GM19240 (cell line): ENCODE measurements at regions not wholly inside any gene's neighbourhood (a gene's known extent, or its start where the extent isn't known, plus 50 kb on each side); places are given as distances from the start of the nearest gene placed in this dataset.

Experiments
- DNase-seq: peaks from one replicate; pipeline ENCODE4 v3.0.0; 2011; ENCODE audit warnings: low spot score; ENCODE audit not compliant: insufficient read length

DNA sequence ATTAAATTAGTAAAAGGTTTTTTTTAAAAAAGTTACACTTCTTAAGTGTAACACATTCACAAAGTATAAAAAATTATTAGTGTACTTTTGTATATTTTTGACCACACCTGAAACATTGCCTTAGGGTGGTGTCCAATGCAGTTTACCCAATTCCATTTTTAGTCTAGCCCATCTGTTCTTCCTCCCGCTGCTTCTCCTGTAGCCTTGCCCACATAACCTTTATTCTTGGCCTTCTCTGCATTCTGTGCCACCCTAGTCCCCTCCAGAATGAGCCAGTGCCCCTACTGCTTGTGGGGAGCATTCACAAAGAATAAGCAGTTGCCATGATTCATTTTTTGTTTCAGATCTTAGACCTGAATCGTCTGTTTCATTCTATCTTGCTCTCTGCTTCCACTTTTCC lies 78.4 kb upstream of the MYT1L start:
- no peak for DNase-seq

DNA sequence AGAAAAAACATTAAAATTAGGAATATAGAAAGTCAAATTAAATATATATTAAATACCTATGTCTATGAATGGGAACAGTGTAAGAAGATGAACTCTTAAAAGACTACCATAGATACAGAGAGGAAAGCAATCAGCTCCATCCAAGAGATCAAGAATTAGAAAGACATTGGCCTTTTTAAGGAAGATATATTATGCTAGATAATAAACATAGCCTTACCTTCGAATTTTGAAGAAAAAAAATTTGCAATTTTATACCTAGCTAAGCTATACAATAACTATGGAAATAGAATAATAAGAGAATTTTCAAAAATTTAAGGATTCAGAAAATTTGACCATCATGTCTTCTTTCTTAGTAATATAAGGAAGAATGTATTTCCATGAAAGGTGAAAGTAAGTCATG lies 74.7 kb upstream of the MYT1L start:
- DNase-seq = no peak

DNA sequence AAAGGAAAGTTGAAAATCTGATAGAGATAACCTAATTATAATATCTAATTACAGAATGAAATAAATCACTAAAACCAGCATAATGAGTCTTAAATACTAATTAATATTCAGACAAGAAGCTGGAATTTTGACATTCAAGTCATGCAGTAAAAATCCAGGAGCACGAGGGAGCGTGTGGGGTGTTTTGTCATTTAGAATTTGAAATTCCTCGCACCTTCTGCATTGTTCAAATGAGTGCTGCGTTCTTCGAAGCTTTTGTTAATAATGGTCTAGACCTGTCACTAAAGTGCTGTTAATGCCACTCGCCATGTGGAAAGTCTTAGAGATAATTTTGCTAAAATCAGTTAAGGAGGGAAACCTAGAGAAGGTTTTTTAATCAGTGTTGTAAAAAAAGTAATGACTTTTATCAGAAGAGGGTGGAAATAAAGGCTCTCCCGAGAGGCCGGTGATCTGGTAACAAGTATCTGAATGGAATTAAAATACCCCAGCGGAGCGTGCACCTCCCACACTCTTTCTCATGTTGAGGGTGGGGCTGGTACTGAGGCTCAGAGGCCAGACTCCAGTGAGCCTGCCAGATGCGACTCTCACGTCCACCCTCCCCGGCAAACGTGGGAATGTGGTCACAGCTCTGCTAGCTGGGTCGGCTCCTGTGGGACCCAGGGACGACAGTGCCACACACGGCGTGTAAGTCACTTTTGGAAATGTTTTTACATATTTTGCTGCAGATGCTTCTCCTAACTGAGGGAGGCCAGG lies 69.4 kb upstream of the MYT1L start:
- no peak for DNase-seq

DNA sequence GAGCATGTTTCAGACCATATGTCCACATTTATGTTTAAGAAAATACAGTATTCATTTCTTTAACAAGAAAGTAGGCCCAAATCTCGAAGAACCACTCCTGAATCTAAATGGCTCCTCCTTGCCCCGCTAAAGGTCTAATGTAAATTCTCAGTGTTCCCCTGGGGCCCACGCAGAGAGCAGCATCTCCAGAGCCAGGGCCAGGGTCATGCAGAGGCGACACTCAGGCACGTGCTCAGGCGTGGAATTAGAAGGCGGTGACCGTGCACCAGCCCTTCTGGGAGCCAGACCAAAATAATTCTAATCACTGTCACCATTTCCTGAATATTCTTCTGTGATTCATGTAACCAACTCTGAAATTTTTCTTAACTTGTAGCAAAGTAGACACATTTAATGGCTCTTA lies 68.3 kb upstream of the MYT1L start:
- DNase-seq = no peak

DNA sequence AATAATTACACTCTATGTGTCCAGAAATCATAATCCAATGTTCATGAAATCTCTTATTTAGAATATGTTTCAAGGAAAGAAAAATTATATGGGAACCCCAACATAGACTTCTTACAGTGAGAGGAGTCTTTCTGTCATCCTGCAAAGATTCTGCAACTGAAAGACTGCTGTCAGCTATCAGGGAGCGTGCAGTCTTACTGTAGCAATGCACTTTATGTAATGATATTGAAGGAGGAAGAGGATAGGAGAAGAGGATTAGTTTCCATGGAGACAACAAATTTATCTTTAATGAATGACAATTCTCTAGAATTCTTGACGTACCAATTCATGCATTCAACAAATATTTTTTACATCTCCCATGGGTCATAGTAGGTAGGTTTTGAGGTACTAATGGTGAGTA lies 61.3 kb upstream of the MYT1L start:
- no peak for DNase-seq

DNA sequence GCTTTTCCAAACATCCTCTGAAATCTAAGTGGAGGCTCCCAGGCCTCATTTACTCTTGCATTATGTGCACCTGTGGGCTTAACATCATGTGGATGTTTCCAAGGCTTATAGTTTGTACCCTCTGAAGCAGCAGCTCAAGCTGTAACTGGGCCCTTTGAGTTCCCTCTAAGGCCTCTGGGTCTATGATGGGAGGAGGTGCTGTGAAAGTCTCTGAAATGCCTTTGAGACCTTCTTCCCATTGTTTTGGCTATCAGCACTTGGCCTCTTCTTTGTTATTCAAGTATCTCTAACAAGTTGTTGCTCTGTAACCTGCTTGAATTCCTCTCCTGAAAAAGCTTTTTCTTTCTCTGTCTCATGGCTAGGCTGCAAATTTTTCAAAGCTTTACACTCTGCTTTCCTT lies 58.1 kb upstream of the MYT1L start:
- DNase-seq = no peak
